ENCODE measurements at regions not wholly inside any gene's neighbourhood (a gene's known extent, or its start where the extent isn't known, plus 50 kb on each side); places are given as distances from the start of the nearest gene placed in this dataset.

GRCh38 chr5:60489856-60490255 is 210.1 kb downstream of the DEPDC1B start (continued):
- TF ChIP-seq CUX1 (IDR thresholded peaks at IDR 0.05; ENCODE audit: insufficient replicate concordance, low read depth, low read length), result no peak
- no peak for TF ChIP-seq ZBTB11 (CRISPR knock-in tag; IDR thresholded peaks at IDR 0.05)

- Histone ChIP-seq H3K27me3 (replicated peaks in 1 of 2; ENCODE audit: control insufficient read depth in 2 of 2, insufficient read depth in 2 of 2, low read length in 1 of 2) (no peaks in the 10 kb centered on the region), H3K9me3 (replicated peaks; ENCODE audit: control insufficient read depth, insufficient read depth, low read length) (no peaks in the 10 kb centered on the region; the same call in 2 of the 3 replicates), H3K79me2 (ENCODE audit: control insufficient read depth, insufficient read depth, low read length) (no peaks in the 10 kb centered on the region), H2AFZ (ENCODE audit: control insufficient read depth, low read depth, low read length) (no peak overlapping the region), H3K27ac (ENCODE audit: control insufficient read depth, insufficient read depth) (no peak overlapping the region), H3K36me3 (ENCODE audit: control insufficient read depth in 2 of 2, insufficient read depth in 2 of 2, low read length in 1 of 2) (no peaks in the 10 kb centered on the region), H3K9ac (ENCODE audit: control insufficient read depth, insufficient read depth, low read length) (no peak overlapping the region), H4K20me1 (ENCODE audit: control insufficient read depth, insufficient read depth) (no peaks in the 10 kb centered on the region), H3K4me3 (no peak overlapping the region), H3K4me2 (ENCODE audit: control insufficient read depth, insufficient read depth) (no peak overlapping the region), H3K4me1 (ENCODE audit: control insufficient read depth, insufficient read depth, low read length) (peaks cover 10% of the 10 kb centered on the region)
- DNase-seq (ENCODE audit: low read depth, low spot score), result no peak
- FAIRE-seq, result peak; percentile 18
- WGBS (ENCODE audit: insufficient coverage, insufficient replicate concordance, low lambda C conversion rate, missing lambda C conversion rate), result 78% methylated on average over 2 of the region's 2 CpGs
- ChIA-PET SMC1A (ENCODE audit: uncharacterized antibody, unreplicated experiment) (interaction anchor here (1.3 kb wide), 1 partner anchor 16 kb away, joined by 3 read pairs; no protein-coding TSS in a partner anchor), RAD21 (ENCODE audit: unreplicated experiment) (no interaction called here), CTCF (no interaction called here), POLR2A (no interaction called here)
- intact Hi-C loops (cut with micrococcal nuclease; ENCODE audit: unreplicated experiment) (no loop called here), in situ Hi-C loops (cut with MboI) (no loop called here)
- BruUV-seq (replicated peaks), result no TSS peak
- TF ChIP-seq JUNB (IDR thresholded peaks at IDR 0.05) (no peak), E2F8 (IDR thresholded peaks at IDR 0.05; ENCODE audit: low read depth, partially characterized antibody) (no peak), CHD2 (IDR thresholded peaks at IDR 0.05; ENCODE audit: borderline replicate concordance, low read depth, low read length) (no peak)
- no peak for ATAC-seq
Observed at GRCh38 chr5:60489377-60489776, 210.6 kb downstream of the DEPDC1B start.
